ENCODE measurements at regions not wholly inside any gene's neighbourhood (a gene's known extent, or its start where the extent isn't known, plus 50 kb on each side); places are given as distances from the start of the nearest gene placed in this dataset.

GRCh38 chr14:32027255-32027939 is 49.7 kb upstream of the ARHGAP5 start:
- DNase-seq = no peak

All from DMS79 (cell line).